ENCODE measurements at regions not wholly inside any gene's neighbourhood (a gene's known extent, or its start where the extent isn't known, plus 50 kb on each side); places are given as distances from the start of the nearest gene placed in this dataset.

DNA sequence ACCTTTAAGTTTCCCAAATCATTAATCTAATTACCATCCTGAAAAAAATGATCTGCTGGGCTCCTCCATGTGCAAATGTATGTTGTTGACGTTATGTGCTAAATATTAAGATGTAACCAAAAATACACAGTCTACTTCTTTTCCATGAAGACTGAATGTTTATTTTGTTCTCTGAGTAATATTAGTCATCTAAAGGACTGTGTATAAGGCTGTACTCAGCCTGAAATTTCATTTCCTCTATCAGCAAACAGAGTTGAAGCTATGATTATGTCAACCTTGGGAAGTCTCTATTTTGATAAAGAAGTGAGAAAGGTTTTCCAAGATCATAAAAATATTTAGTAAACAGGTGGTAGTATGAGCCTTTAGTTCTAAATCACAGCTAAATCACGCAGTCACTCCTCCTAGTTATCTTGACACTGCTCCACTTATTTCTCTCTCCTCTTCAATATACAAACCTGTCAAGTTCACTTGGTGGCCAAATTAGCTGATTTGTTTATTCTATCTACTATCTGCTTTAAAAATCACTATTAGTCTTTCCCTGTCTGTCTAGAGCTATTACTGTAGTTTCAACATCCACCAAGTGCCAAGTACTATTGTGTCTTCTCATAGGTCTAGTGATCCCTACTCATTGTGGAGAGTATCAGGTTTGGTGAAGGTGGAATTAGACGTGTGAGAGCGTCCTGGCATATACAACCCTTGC, 211.7 kb upstream of the STARD13 start:
- DNase-seq (ENCODE audit: extremely low spot score): no peak
- ChIA-PET POLR2A (no interaction called here), CTCF (interaction anchor here (1.0 to 2.7 kb wide), 3 partner anchors 10 to 13 kb away, joined by 3 to 13 read pairs (median 5); no protein-coding TSS in a partner anchor)
- TF ChIP-seq, protein P1, sequence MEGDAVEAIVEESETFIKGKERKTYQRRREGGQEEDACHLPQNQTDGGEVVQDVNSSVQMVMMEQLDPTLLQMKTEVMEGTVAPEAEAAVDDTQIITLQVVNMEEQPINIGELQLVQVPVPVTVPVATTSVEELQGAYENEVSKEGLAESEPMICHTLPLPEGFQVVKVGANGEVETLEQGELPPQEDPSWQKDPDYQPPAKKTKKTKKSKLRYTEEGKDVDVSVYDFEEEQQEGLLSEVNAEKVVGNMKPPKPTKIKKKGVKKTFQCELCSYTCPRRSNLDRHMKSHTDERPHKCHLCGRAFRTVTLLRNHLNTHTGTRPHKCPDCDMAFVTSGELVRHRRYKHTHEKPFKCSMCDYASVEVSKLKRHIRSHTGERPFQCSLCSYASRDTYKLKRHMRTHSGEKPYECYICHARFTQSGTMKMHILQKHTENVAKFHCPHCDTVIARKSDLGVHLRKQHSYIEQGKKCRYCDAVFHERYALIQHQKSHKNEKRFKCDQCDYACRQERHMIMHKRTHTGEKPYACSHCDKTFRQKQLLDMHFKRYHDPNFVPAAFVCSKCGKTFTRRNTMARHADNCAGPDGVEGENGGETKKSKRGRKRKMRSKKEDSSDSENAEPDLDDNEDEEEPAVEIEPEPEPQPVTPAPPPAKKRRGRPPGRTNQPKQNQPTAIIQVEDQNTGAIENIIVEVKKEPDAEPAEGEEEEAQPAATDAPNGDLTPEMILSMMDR (IDR thresholded peaks at IDR 0.05; ENCODE audit: control extremely low read depth, extremely low read depth, low read depth, missing control alignments): no peak

DNA sequence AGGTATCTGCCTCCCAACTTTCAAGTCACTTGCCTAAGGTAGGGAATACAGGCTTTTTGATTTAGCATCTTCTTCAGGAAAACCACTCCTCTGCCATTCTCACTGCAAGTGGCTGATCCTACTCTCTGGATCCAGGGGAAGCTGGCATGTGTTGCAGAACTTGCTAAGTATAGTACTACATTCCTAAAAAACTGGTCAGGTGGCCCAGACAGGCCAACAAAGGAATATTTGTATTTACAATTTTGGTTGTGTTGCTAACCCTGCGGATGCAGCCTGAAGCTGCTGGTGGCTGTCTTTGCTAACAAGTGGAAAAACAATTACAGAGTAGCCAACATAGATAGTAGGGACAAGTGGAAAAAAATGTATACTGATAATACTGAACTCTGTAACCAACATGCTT, 222.5 kb upstream of the STARD13 start:
- no peak for DNase-seq (ENCODE audit: extremely low spot score)
- POLR2A ChIA-PET: no interaction called here
- TF ChIP-seq, protein P1 (IDR thresholded peaks at IDR 0.05; ENCODE audit: control extremely low read depth, extremely low read depth, low read depth, missing control alignments): no peak
- CTCF ChIA-PET: interaction anchor here (1.0 to 2.5 kb wide), 3 partner anchors 10 to 15 kb away, joined by 3 to 5 read pairs (median 3); no protein-coding TSS in a partner anchor

DNA sequence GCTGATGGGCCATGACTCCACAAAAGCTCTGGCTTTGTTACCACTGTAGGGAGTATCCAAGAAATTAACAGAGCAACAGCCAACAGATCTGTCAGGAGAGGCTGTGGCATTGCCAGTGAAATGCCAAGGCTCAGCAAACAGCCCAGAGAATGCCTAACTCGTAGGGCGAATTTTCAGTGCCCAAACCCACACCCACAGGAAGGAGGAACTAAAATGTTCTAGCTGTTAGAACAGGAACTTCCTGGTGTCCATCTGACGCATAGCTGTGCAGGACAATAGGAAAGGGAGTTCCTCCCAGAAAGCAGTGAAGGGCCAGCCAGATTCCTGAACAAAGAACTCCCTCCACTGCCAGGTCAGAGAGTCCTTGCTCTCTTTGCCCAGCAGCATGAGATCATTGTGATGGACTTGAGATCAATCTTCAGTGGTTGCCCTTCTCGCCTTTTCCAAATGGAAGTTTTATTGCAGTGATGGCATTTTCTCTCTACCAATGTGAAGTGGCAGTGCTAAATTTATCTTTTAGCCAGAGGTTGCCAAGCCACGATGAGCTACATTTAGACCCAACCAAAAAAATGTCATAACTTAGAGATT, 224.2 kb upstream of the STARD13 start:
- ChIA-PET CTCF (interaction anchor here (0.9 to 1.6 kb wide), 3 partner anchors 9 to 16 kb away, joined by 3 to 5 read pairs (median 4); no protein-coding TSS in a partner anchor), POLR2A (no interaction called here)
- TF ChIP-seq, protein P1 (IDR thresholded peaks at IDR 0.05; ENCODE audit: control extremely low read depth, extremely low read depth, low read depth, missing control alignments): no peak
- no peak for DNase-seq (ENCODE audit: extremely low spot score)

DNA sequence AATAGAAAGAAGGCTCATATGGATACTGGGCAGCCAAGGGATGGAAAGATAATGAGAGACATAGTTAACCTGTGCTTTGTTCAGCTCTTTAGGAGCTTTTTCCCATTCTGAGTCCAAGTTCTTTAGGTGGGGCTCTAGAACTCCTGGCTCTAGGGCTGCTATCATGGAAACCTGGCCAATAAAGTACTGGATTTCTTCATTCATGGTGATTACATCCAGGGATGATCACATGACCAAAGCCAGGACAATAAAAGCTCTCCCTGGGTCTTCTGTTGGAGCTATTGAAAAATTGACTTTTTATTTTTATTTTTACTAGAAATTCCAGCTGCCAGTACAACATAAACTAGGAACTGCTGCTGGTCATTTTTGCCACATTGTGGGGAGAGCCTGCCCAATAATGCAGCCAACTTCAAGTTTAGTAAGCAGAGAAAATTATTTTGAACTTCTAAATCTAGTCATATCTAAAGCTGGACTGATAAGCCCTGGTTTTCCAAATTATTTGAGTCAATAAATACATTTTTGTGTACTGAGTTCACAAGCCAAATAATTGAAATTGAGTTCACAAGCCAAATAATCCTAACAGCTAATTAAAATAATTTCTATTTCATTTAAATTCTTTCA, 224.9 kb upstream of the STARD13 start:
- ChIA-PET CTCF (interaction anchor here (0.8 to 1.6 kb wide), 5 partner anchors 10 to 33 kb away, joined by 3 to 5 read pairs (median 3); no protein-coding TSS in a partner anchor), POLR2A (no interaction called here)
- no peak for DNase-seq (ENCODE audit: extremely low spot score)
- TF ChIP-seq, protein P1 (IDR thresholded peaks at IDR 0.05; ENCODE audit: control extremely low read depth, extremely low read depth, low read depth, missing control alignments): no peak

DNA sequence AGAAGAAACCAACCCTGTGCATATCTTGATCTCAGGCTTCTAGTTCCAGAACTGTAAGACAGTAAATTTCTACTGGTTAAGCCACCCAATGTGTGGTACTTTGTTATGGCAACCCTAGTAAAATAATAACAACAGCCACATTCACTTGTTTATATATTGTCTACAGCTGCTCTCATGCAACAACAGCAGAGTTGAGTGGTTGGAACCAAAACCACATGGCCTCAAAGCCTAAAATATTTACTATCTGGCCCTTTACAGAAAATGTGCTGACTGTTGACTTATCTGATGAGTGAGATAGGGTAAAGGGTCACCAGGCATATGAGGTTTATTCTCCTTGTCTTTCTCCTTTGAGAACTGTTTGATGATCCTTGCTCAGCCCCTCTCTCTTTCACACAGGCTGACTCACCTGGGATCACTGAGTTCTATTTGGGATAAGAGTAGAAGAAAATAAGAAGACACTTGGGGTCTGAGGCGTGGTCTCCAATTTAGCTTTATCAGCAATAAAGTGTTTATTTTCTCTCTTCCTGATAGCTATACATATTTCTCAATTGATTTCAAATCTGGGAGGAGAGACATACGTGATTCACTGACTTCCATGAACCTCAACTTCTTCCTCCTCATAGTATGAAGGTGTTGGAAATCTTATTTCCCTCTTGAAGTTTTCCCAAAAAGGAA, 227.5 kb upstream of the STARD13 start:
- TF ChIP-seq, protein P1 (IDR thresholded peaks at IDR 0.05; ENCODE audit: control extremely low read depth, extremely low read depth, low read depth, missing control alignments): no peak
- POLR2A ChIA-PET: no interaction called here
- CTCF ChIA-PET: interaction anchor here (0.8 to 1.5 kb wide), 2 partner anchors 13 to 15 kb away, joined by 3 to 4 read pairs; no protein-coding TSS in a partner anchor
- no peak for DNase-seq (ENCODE audit: extremely low spot score)

DNA sequence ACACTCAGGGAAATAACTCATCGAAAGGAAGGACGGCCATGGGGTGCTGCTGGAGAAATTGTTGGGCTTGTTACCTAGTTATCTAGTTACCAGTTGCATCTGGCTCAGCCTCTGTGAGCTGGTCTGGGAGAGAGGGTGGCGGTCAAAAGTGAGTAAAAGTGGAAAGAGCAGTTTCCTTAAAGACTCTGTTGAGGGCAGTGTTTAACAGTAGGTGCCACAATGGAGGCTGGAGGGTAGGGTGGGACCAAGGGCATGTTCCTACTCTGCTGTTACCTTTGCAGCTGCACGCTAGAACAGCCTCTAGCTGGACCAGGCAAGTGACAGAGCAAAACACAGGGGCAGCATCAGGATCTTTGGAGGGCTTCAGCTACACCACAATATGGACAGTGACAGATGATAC, 228.8 kb upstream of the STARD13 start:
- ChIA-PET CTCF (interaction anchor here (1.0 kb wide), 1 partner anchor 12 kb away, joined by 3 read pairs; no protein-coding TSS in a partner anchor), POLR2A (no interaction called here)
- DNase-seq (ENCODE audit: extremely low spot score): no peak

More for the DNA sequence above, 228.8 kb upstream of the STARD13 start:
- TF ChIP-seq, protein P1 (IDR thresholded peaks at IDR 0.05; ENCODE audit: control extremely low read depth, extremely low read depth, low read depth, missing control alignments): no peak
